Upper lobe of left lung (tissue), 4 donors: ENCODE measurements at regions not wholly inside any gene's neighbourhood (a gene's known extent, or its start where the extent isn't known, plus 50 kb on each side); places are given as distances from the start of the nearest gene placed in this dataset.

ENCODE experiments used
- EP300 ChIP-seq, 4 donors: sonication (generic); formaldehyde crosslinking; IDR thresholded peaks; one replicate each; pipeline ENCODE4 v1.5.1; 2017; ENCODE audit warnings: antibody characterized with exemption in 4 of 4, control low read depth in 2 of 4
- POLR2A ChIP-seq, 4 donors: fragments of 450-650 bp; IDR thresholded peaks; one replicate each; pipeline ENCODE4 v1.5.1; 2016 to 2017; ENCODE audit warnings: antibody characterized with exemption in 4 of 4, mild to moderate bottlenecking in 2 of 4
- POLR2AphosphoS5 ChIP-seq, 2 donors: sonication (generic); formaldehyde crosslinking; IDR thresholded peaks; one replicate each; pipeline ENCODE4 v1.5.1; 2017; ENCODE audit warnings: antibody characterized with exemption in 2 of 2
- TF ChIP-seq, protein P1 (sequence below), 6 experiments: fragments of 450-650 bp in 4 of 6; fragments of 200-600 bp in 2 of 6; sonication (generic) in 2 of 6; IDR thresholded peaks; one replicate each; pipeline ENCODE4 v1.5.1; 2016 to 2019; ENCODE audit warnings: antibody characterized with exemption in 6 of 6

DNA sequence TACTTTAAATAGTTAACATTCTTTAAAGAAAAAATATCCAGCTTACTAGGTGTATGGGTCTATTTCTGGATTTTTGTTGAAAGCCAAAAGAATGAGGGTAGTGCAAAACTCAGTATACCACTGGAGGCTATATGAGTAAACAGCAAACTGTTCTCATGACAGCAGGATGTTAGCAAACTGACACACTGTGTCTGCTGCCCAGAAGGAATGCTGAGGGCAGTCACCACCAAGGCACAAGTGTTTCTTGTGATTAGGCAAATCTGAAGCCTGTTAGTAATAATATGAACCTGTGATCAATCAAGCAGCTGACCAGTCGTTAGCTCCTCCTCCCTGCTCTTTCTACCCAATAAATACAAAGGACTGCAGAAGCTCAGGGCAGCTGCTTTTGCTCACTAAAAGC is 50.5 kb upstream of the SULT1C3 start:
- no peak for TF ChIP-seq POLR2A (IDR thresholded peaks at IDR 0.05)
- no peak for TF ChIP-seq POLR2AphosphoS5 (IDR thresholded peaks at IDR 0.05)
- TF ChIP-seq, protein P1, sequence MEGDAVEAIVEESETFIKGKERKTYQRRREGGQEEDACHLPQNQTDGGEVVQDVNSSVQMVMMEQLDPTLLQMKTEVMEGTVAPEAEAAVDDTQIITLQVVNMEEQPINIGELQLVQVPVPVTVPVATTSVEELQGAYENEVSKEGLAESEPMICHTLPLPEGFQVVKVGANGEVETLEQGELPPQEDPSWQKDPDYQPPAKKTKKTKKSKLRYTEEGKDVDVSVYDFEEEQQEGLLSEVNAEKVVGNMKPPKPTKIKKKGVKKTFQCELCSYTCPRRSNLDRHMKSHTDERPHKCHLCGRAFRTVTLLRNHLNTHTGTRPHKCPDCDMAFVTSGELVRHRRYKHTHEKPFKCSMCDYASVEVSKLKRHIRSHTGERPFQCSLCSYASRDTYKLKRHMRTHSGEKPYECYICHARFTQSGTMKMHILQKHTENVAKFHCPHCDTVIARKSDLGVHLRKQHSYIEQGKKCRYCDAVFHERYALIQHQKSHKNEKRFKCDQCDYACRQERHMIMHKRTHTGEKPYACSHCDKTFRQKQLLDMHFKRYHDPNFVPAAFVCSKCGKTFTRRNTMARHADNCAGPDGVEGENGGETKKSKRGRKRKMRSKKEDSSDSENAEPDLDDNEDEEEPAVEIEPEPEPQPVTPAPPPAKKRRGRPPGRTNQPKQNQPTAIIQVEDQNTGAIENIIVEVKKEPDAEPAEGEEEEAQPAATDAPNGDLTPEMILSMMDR (IDR thresholded peaks at IDR 0.05): no peak
- no peak for TF ChIP-seq EP300 (IDR thresholded peaks at IDR 0.05)
